HCT116 (cell line): ENCODE measurements at regions not wholly inside any gene's neighbourhood (a gene's known extent, or its start where the extent isn't known, plus 50 kb on each side); places are given as distances from the start of the nearest gene placed in this dataset.

ENCODE experiments used
- ATAC-seq: fragments of 200-7000 bp; cut with Tn5 transposase; 2 replicates; pipeline ENCODE4 v1.9.1; 2020; ENCODE audit warnings: mild to moderate bottlenecking, moderate library complexity
- BruUV-seq: library from RNA; stranded (reverse); fragments of 400-500 nt; replicated peaks from 2 replicates; lab custom pipeline; 2021; lab: Mats Ljungman, UMichigan
- CTCF ChIA-PET: fragments of 300-600 bp; sonication (Branson Sonifier 250); formaldehyde crosslinking; loops from one replicate; lab custom pipeline; 2021; ENCODE audit warnings: antibody characterized with exemption; lab: Charles Lee
- POLR2A ChIA-PET: fragments of 300-600, 350-600 bp; sonication (Branson Sonifier 250); formaldehyde crosslinking; loops from one replicate; lab custom pipeline; 2021; ENCODE audit warnings: antibody characterized with exemption; lab: Charles Lee
- RAD21 ChIA-PET, 2 experiments: fragments of 300-600 bp; sonication (Branson Sonifier 250); formaldehyde crosslinking; loops; one replicate each; lab custom pipeline; 2023; ENCODE audit warnings: low total read pairs in 2 of 2; ENCODE audit not compliant: uncharacterized antibody in 2 of 2, unreplicated experiment in 2 of 2, low non-redundant PET in 1 of 2; lab: Charles Lee
- DNase-seq: peaks from one replicate; pipeline ENCODE4 v3.0.0-alpha.2; 2010; ENCODE audit warnings: low read depth, low spot score
- H2AFZ ChIP-seq: fragments of 200-600 bp; shearing (Covaris generic), sonication (generic); 2 replicates; pipeline ENCODE4 v1.6.1; 2017; ENCODE audit warnings: low read depth, mixed run types, mixed read lengths, antibody characterized with exemption, low read length; ENCODE audit not compliant: poor library complexity, severe bottlenecking
- H3K27ac ChIP-seq: 2 replicates; pipeline ENCODE4 v1.5.1; 2012; ENCODE audit warnings: low read depth, low read length
- H3K27me3 ChIP-seq: fragments of 200-600 bp; sonication (generic); 2 replicates; pipeline ENCODE4 v1.6.1; 2016; ENCODE audit warnings: mixed run types, low read length, mixed read lengths; ENCODE audit not compliant: insufficient read depth
- H3K36me3 ChIP-seq, 2 experiments: fragments of 200-500 bp in 1 of 2; fragments of 200-600 bp in 1 of 2; sonication (Bioruptor generic) in 1 of 2; sonication (generic) in 1 of 2; 2 replicates each; pipeline versions ENCODE4 v1.5.1 to v1.6.1; 2014 to 2016; ENCODE audit warnings: low read length in 2 of 2, inconsistent platforms in 1 of 2, mixed read lengths in 1 of 2, mixed run types in 1 of 2; ENCODE audit not compliant: insufficient read depth in 2 of 2, control insufficient read depth in 1 of 2
- H3K4me1 ChIP-seq, 2 experiments: fragments of 200-600 bp in 1 of 2; sonication (generic) in 1 of 2; 2 replicates each; pipeline versions ENCODE4 v1.5.1 to v1.6.1; 2012 to 2017; ENCODE audit warnings: low read length in 2 of 2, inconsistent platforms in 1 of 2, mild to moderate bottlenecking in 1 of 2, mixed read lengths in 1 of 2, mixed run types in 1 of 2, moderate library complexity in 1 of 2; ENCODE audit not compliant: insufficient read depth in 2 of 2, control insufficient read depth in 1 of 2
- H3K4me2 ChIP-seq: fragments of 200-600 bp; sonication (generic); 2 replicates; pipeline ENCODE4 v1.6.1; 2017; ENCODE audit warnings: mixed run types, low read length, mixed read lengths
- H3K4me3 ChIP-seq, 2 experiments: fragments of 200-600 bp in 1 of 2; sonication (generic) in 1 of 2; replicated peaks in 1 of 2; 2 replicates each; pipeline ENCODE4 v1.5.1; 2011 to 2016; ENCODE audit warnings: low read length in 2 of 2, control low read depth in 1 of 2, low read depth in 1 of 2, mild to moderate bottlenecking in 1 of 2, mixed read lengths in 1 of 2, mixed run types in 1 of 2
- H3K79me2 ChIP-seq: fragments of 200-600 bp; sonication (generic); 2 replicates; pipeline ENCODE4 v1.6.1; 2017; ENCODE audit warnings: mild to moderate bottlenecking, mixed run types, low read length, moderate library complexity, mixed read lengths; ENCODE audit not compliant: insufficient read depth
- H3K9ac ChIP-seq: fragments of 200-600 bp; sonication (generic); 2 replicates; pipeline ENCODE4 v1.6.1; 2016; ENCODE audit warnings: low read length, mixed read lengths
- H3K9me2 ChIP-seq: fragments of 200-600 bp; sonication (generic), shearing (Covaris generic); 2 replicates; pipeline ENCODE4 v1.6.1; 2017; ENCODE audit warnings: mixed run types, mild to moderate bottlenecking, moderate library complexity; ENCODE audit not compliant: insufficient read depth
- H3K9me3 ChIP-seq, 2 experiments: fragments of 200-500 bp in 1 of 2; fragments of 200-600 bp in 1 of 2; sonication (Bioruptor generic) in 1 of 2; sonication (generic) in 1 of 2; 2 replicates each; pipeline ENCODE4 v1.6.1; 2014 to 2017; ENCODE audit warnings: low read length in 2 of 2, mixed read lengths in 2 of 2, inconsistent platforms in 1 of 2, low read depth in 1 of 2, mild to moderate bottlenecking in 1 of 2, mixed run types in 1 of 2, moderate library complexity in 1 of 2; ENCODE audit not compliant: control insufficient read depth in 1 of 2, insufficient read depth in 1 of 2
- H4K20me1 ChIP-seq: fragments of 200-600 bp; sonication (generic), shearing (Covaris generic); 2 replicates; pipeline ENCODE4 v1.6.1; 2017; ENCODE audit warnings: mixed run types, mild to moderate bottlenecking, moderate library complexity; ENCODE audit not compliant: insufficient read depth
- POLR2A ChIP-seq: IDR thresholded peaks from 2 replicates; pipeline ENCODE4 v1.7.0; 2011; ENCODE audit warnings: borderline replicate concordance; ENCODE audit not compliant: insufficient read depth, insufficient read length; ENCODE audit errors: extremely low read depth
- REST ChIP-seq: IDR thresholded peaks from 2 replicates; pipeline ENCODE4 v1.6.1; 2012; ENCODE audit warnings: low read depth
- SIN3A ChIP-seq: IDR thresholded peaks from 2 replicates; pipeline ENCODE4 v1.6.1; 2012; ENCODE audit warnings: low read depth
- ZNF274 ChIP-seq: fragments of 200-500 bp; sonication (Bioruptor generic); IDR thresholded peaks from 2 replicates; pipeline ENCODE4 v1.6.1; 2014; ENCODE audit warnings: mild to moderate bottlenecking, low read depth, low read length, inconsistent platforms
- intact Hi-C: fragments of 100-400 bp; cut with micrococcal nuclease; formaldehyde crosslinking; loops from 2 replicates; pipeline ENCODE4 v1.10.0; 2022

GRCh38 chr5:111618623-111619271 is 106.4 kb upstream of the STARD4 start:
- intact Hi-C loops, result no loop called here
- H3K4me3 ChIP-seq, result no peak overlapping the region
- POLR2A ChIA-PET, result no interaction called here

More at GRCh38 chr5:111618623-111619271, 106.4 kb upstream of the STARD4 start:
- H2AFZ ChIP-seq, result no peak overlapping the region
- no peak overlapping the region for H3K9ac ChIP-seq
- H3K4me2 ChIP-seq, result no peak overlapping the region
- ChIA-PET RAD21 (no interaction called here), CTCF (no interaction called here)
- no peaks in the 10 kb centered on the region for H3K36me3 ChIP-seq
- H4K20me1 ChIP-seq, result no peaks in the 10 kb centered on the region
- no peak for DNase-seq
- H3K9me2 ChIP-seq, result no peaks in the 10 kb centered on the region
- H3K27me3 ChIP-seq, result no peaks in the 10 kb centered on the region
- H3K9me3 ChIP-seq, result no peaks in the 10 kb centered on the region
- BruUV-seq, result no TSS peak
- H3K79me2 ChIP-seq, result no peaks in the 10 kb centered on the region
- ATAC-seq, result no peak
- no peak for TF ChIP-seq ZNF274
- TF ChIP-seq SIN3A, result no peak
- TF ChIP-seq REST, result no peak
- no peak for TF ChIP-seq POLR2A
- TF ChIP-seq, all 23 proteins: peak for 0
- no peaks in the 10 kb centered on the region for H3K4me1 ChIP-seq
- H3K27ac ChIP-seq, result no peak overlapping the region
